Breast epithelium (tissue), 4 donors: ENCODE measurements at regions not wholly inside any gene's neighbourhood (a gene's known extent, or its start where the extent isn't known, plus 50 kb on each side); places are given as distances from the start of the nearest gene placed in this dataset.

Experiments
- DNase-seq, 2 donors: peaks; one replicate each; pipeline ENCODE4 v3.0.0-alpha.2; 2019; ENCODE audit warnings: low spot score in 2 of 2
- H3K27ac ChIP-seq, 2 donors: fragments of 200-600 bp; sonication (generic) in 1 of 2; one replicate each; pipeline ENCODE4 v1.5.1; 2016 to 2019; ENCODE audit warnings: mild to moderate bottlenecking in 1 of 2
- H3K27me3 ChIP-seq, 2 donors: fragments of 200-600 bp; sonication (generic) in 1 of 2; one replicate each; pipeline versions ENCODE4 v1.5.1 to v1.6.0; 2017 to 2019; ENCODE audit warnings: control low read depth in 1 of 2, mild to moderate bottlenecking in 1 of 2
- H3K36me3 ChIP-seq: fragments of 200-600 bp; one replicate; pipeline ENCODE4 v1.5.1; 2019
- H3K4me1 ChIP-seq, 2 donors: fragments of 200-600 bp; sonication (generic); one replicate each; pipeline ENCODE4 v1.5.1; 2016 to 2019; ENCODE audit warnings: control low read depth in 1 of 2
- H3K4me3 ChIP-seq, 3 donors: fragments of 200-600 bp; sonication (generic); 1 replicate in 2 of 3; 2 replicates in 1 of 3; pipeline ENCODE4 v1.5.1; 2016 to 2019; ENCODE audit warnings: mild to moderate bottlenecking in 3 of 3, moderate library complexity in 2 of 3
- H3K9me3 ChIP-seq, 2 donors: fragments of 200-600 bp; sonication (generic) in 1 of 2; one replicate each; pipeline ENCODE4 v1.5.1; 2016 to 2019; ENCODE audit warnings: control low read depth in 1 of 2
- CTCF ChIP-seq, 3 donors: fragments of 450-650 bp; IDR thresholded peaks; one replicate each; pipeline ENCODE4 v1.5.1; 2016 to 2017; ENCODE audit warnings: antibody characterized with exemption in 3 of 3, mild to moderate bottlenecking in 3 of 3, moderate library complexity in 3 of 3
- POLR2A ChIP-seq: fragments of 450-650 bp; IDR thresholded peaks from one replicate; pipeline ENCODE4 v1.6.1; 2016; ENCODE audit warnings: antibody characterized with exemption, mild to moderate bottlenecking, moderate library complexity
- POLR2AphosphoS5 ChIP-seq, 3 donors: sonication (generic); formaldehyde crosslinking; IDR thresholded peaks; one replicate each; pipeline ENCODE4 v1.6.1; 2017; ENCODE audit warnings: antibody characterized with exemption in 3 of 3
- intact Hi-C: fragments of 100-400 bp; cut with DNase I; formaldehyde crosslinking; loops from one replicate; pipeline ENCODE4 v1.15.1; 2023; ENCODE audit warnings: low total_unique reads

- intact Hi-C loops: no loop called here
- no peaks in the 10 kb centered on the region for H3K36me3 ChIP-seq
- peaks cover 4 to 5% of the 10 kb centered on the region in 2 donors for H3K9me3 ChIP-seq
- no peaks in the 10 kb centered on the region for H3K27me3 ChIP-seq
- H3K4me3 ChIP-seq: no peak overlapping the region
- TF ChIP-seq POLR2A (no peak), CTCF (IDR thresholded peaks at IDR 0.05) (no peak), POLR2AphosphoS5 (IDR thresholded peaks at IDR 0.05) (no peak)
- no peaks in the 10 kb centered on the region for H3K4me1 ChIP-seq
- DNase-seq: no peak
- no peak overlapping the region for H3K27ac ChIP-seq
Measured at GRCh38 chr14:82365471-82365870, 831.8 kb upstream of the SEL1L start.

- intact Hi-C loops: no loop called here
Measured at GRCh38 chr14:82366803-82367202, 833.1 kb upstream of the SEL1L start.

GRCh38 chr14:82379291-82379690 is 845.6 kb upstream of the SEL1L start:
- H3K9me3 ChIP-seq: peaks cover 0 to 8% of the 10 kb centered on the region in 2 donors
- H3K4me1 ChIP-seq: no peaks in the 10 kb centered on the region
- DNase-seq: no peak
- H3K4me3 ChIP-seq: no peak overlapping the region
- no peak overlapping the region for H3K27ac ChIP-seq
- TF ChIP-seq CTCF (IDR thresholded peaks at IDR 0.05) (no peak), POLR2A (no peak), POLR2AphosphoS5 (IDR thresholded peaks at IDR 0.05) (no peak)
- no peaks in the 10 kb centered on the region for H3K36me3 ChIP-seq
- no peaks in the 10 kb centered on the region for H3K27me3 ChIP-seq
- intact Hi-C loops: no loop called here

More at GRCh38 chr14:82366803-82367202, 833.1 kb upstream of the SEL1L start:
- no peak for TF ChIP-seq POLR2A
- Histone ChIP-seq H3K4me3 (no peak overlapping the region), H3K9me3 (peaks cover 4 to 5% of the 10 kb centered on the region in 2 donors), H3K4me1 (no peaks in the 10 kb centered on the region), H3K27me3 (no peaks in the 10 kb centered on the region), H3K27ac (no peak overlapping the region), H3K36me3 (no peaks in the 10 kb centered on the region)
- no peak for DNase-seq

- Histone ChIP-seq H3K27ac (no peak overlapping the region), H3K4me3 (no peak overlapping the region), H3K27me3 (no peaks in the 10 kb centered on the region), H3K4me1 (no peaks in the 10 kb centered on the region), H3K36me3 (no peaks in the 10 kb centered on the region), H3K9me3 (no peaks in the 10 kb centered on the region)
- DNase-seq: no peak
- TF ChIP-seq POLR2AphosphoS5 (IDR thresholded peaks at IDR 0.05) (no peak), POLR2A (no peak), CTCF (IDR thresholded peaks at IDR 0.05) (no peak)
- intact Hi-C loops: loop anchor here (5.0 kb wide), 1 partner anchor 422 kb away; no protein-coding TSS in a partner anchor
Measured at GRCh38 chr14:82385048-82385447, 851.4 kb upstream of the SEL1L start.

GRCh38 chr14:82387699-82388098 is 854.0 kb upstream of the SEL1L start:
- H3K4me3 ChIP-seq: no peak overlapping the region
- no peaks in the 10 kb centered on the region for H3K36me3 ChIP-seq
- no peaks in the 10 kb centered on the region for H3K27me3 ChIP-seq
- TF ChIP-seq CTCF (IDR thresholded peaks at IDR 0.05): no peak
- no peak for TF ChIP-seq POLR2AphosphoS5 (IDR thresholded peaks at IDR 0.05)
- no peak for TF ChIP-seq POLR2A
- peak overlapping the region in 1 of 2 donors; percentile 16 for H3K27ac ChIP-seq
- H3K9me3 ChIP-seq: no peaks in the 10 kb centered on the region
- DNase-seq: peak in 1 of 2 donors; percentile 22
- H3K4me1 ChIP-seq: no peaks in the 10 kb centered on the region
- intact Hi-C loops: loop anchor here (5.0 kb wide), 1 partner anchor 420 kb away; no protein-coding TSS in a partner anchor

GRCh38 chr14:82388488-82388887 is 854.8 kb upstream of the SEL1L start:
- Histone ChIP-seq H3K4me1 (no peaks in the 10 kb centered on the region), H3K27me3 (no peaks in the 10 kb centered on the region), H3K36me3 (no peaks in the 10 kb centered on the region), H3K9me3 (no peaks in the 10 kb centered on the region), H3K27ac (peak overlapping the region in 1 of 2 donors; percentile 6), H3K4me3 (no peak overlapping the region)
- intact Hi-C loops: loop anchor here (5.0 kb wide), 1 partner anchor 419 kb away; no protein-coding TSS in a partner anchor
- TF ChIP-seq POLR2AphosphoS5 (IDR thresholded peaks at IDR 0.05): no peak
- TF ChIP-seq POLR2A: no peak
- TF ChIP-seq CTCF (IDR thresholded peaks at IDR 0.05): no peak
- DNase-seq: no peak
